ENCODE measurements at regions not wholly inside any gene's neighbourhood (a gene's known extent, or its start where the extent isn't known, plus 50 kb on each side); places are given as distances from the start of the nearest gene placed in this dataset.

DNA sequence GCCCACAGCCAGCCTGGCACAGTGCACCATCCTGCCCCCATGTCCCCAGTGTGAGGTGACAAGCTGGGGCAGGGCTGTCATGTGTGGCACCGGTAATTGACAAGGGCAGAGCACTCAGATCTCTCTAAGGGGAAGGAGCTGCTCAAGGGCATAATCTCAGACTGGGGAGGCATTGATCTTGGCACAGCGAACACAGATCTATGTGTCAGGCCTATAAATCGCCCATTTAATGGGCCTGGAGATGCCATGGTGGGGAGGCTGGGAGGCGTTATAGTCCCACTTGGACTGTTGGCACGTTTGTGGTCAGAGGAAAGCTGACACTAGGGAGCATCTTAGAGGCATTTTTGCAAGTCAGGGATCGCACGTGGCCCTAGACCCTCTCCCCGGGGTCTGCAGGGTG, 594.1 kb downstream of the PTPRU start:
- TF ChIP-seq POLR2A (IDR thresholded peaks at IDR 0.05; ENCODE audit: low read length) (no peak), GATA1 (IDR thresholded peaks at IDR 0.05; ENCODE audit: low read depth, low read length) (no peak)

All from erythroblast (primary cell).